ENCODE measurements at regions not wholly inside any gene's neighbourhood (a gene's known extent, or its start where the extent isn't known, plus 50 kb on each side); places are given as distances from the start of the nearest gene placed in this dataset.

- H3K4me3 Mint-ChIP-seq, result no peak overlapping the region
- H3K27me3 Mint-ChIP-seq (ENCODE audit: low read depth), result peaks cover 18% of the 10 kb centered on the region
- no peaks in the 10 kb centered on the region for H3K9me3 Mint-ChIP-seq
- no peak for TF ChIP-seq CTCF (conservative IDR thresholded peaks at IDR 0.05)
- H3K36me3 Mint-ChIP-seq (ENCODE audit: low read depth), result no peaks in the 10 kb centered on the region
- peaks cover 4% of the 10 kb centered on the region for H3K4me1 Mint-ChIP-seq
- H3K27ac Mint-ChIP-seq (ENCODE audit: unreplicated experiment), result peak overlapping the region; percentile 36
- no peak for DNase-seq (ENCODE audit: low read depth, low spot score)
Observed at GRCh38 chr5:6166698-6167394, 211.5 kb downstream of the MED10 start.

- H3K27me3 Mint-ChIP-seq (ENCODE audit: low read depth), result peaks cover 14% of the 10 kb centered on the region
Observed at GRCh38 chr5:6163913-6164312, 214.4 kb downstream of the MED10 start.

DNA sequence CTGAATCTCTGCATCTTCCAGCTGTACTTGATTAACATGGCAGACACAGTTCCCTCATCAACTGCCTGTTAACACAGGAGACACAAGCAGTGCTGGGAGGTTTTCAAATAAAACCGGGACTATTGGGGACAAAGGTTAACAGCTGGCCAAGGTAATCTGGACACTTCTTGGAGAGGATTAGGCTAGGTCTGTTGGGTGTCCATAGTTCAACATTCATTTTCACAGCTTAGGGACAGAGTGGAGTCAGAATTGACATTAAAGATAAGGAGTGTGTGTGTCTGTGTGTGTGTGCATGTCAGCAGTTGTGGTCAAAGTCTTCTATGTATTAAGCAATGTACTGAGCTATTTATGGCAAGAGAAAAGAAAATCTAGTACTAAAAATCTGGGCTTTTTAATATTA is 216.2 kb downstream of the MED10 start:
- Mint-ChIP-seq H3K9me3 (no peaks in the 10 kb centered on the region), H3K36me3 (ENCODE audit: low read depth) (no peaks in the 10 kb centered on the region), H3K27me3 (ENCODE audit: low read depth) (peaks cover 14% of the 10 kb centered on the region), H3K27ac (ENCODE audit: unreplicated experiment) (no peak overlapping the region), H3K4me3 (no peak overlapping the region), H3K4me1 (peaks cover 21% of the 10 kb centered on the region)
- TF ChIP-seq CTCF (conservative IDR thresholded peaks at IDR 0.05), result no peak
- no peak for DNase-seq (ENCODE audit: low read depth, low spot score)

More at GRCh38 chr5:6163913-6164312, 214.4 kb downstream of the MED10 start:
- no peak for TF ChIP-seq CTCF (conservative IDR thresholded peaks at IDR 0.05)
- Mint-ChIP-seq H3K4me3 (no peak overlapping the region), H3K9me3 (no peaks in the 10 kb centered on the region), H3K4me1 (peaks cover 21% of the 10 kb centered on the region), H3K27ac (ENCODE audit: unreplicated experiment) (peak overlapping the region; percentile 57), H3K36me3 (ENCODE audit: low read depth) (no peaks in the 10 kb centered on the region)
- DNase-seq (ENCODE audit: low read depth, low spot score), result no peak

GRCh38 chr5:6161257-6161656 is 217.1 kb downstream of the MED10 start:
- TF ChIP-seq CTCF (conservative IDR thresholded peaks at IDR 0.05), result no peak
- H3K27me3 Mint-ChIP-seq (ENCODE audit: low read depth), result peaks cover 14% of the 10 kb centered on the region
- H3K9me3 Mint-ChIP-seq, result no peaks in the 10 kb centered on the region
- H3K36me3 Mint-ChIP-seq (ENCODE audit: low read depth), result no peaks in the 10 kb centered on the region
- H3K4me1 Mint-ChIP-seq, result peaks cover 21% of the 10 kb centered on the region
- DNase-seq (ENCODE audit: low read depth, low spot score), result no peak
- H3K27ac Mint-ChIP-seq (ENCODE audit: unreplicated experiment), result no peak overlapping the region
- H3K4me3 Mint-ChIP-seq, result no peak overlapping the region

- DNase-seq (ENCODE audit: low read depth, low spot score), result no peak
- H3K27ac Mint-ChIP-seq (ENCODE audit: unreplicated experiment), result peak overlapping the region; percentile 94
Observed at GRCh38 chr5:6159832-6160430, 218.4 kb downstream of the MED10 start.

More at GRCh38 chr5:6159832-6160430, 218.4 kb downstream of the MED10 start:
- no peaks in the 10 kb centered on the region for H3K9me3 Mint-ChIP-seq
- no peak for TF ChIP-seq CTCF (conservative IDR thresholded peaks at IDR 0.05)
- no peaks in the 10 kb centered on the region for H3K36me3 Mint-ChIP-seq (ENCODE audit: low read depth)
- H3K27me3 Mint-ChIP-seq (ENCODE audit: low read depth), result peaks cover 11% of the 10 kb centered on the region
- peak overlapping the region; percentile 28 for H3K4me3 Mint-ChIP-seq
- peaks cover 21% of the 10 kb centered on the region for H3K4me1 Mint-ChIP-seq
